ENCODE measurements at regions not wholly inside any gene's neighbourhood (a gene's known extent, or its start where the extent isn't known, plus 50 kb on each side); places are given as distances from the start of the nearest gene placed in this dataset.

- no peak for TF ChIP-seq CTCF (conservative IDR thresholded peaks at IDR 0.05; ENCODE audit: low read depth)
- DNase-seq (ENCODE audit: low spot score), result no peak
- CTCF ChIA-PET, result interaction anchor here (0.6 to 0.7 kb wide), 2 partner anchors 34 to 258 kb away, joined by 3 read pairs; no protein-coding TSS in a partner anchor
- POLR2A ChIA-PET (ENCODE audit: low non-redundant PET), result no interaction called here
- no peak overlapping the region for H3K27ac ChIP-seq
These were observed 95.7 kb upstream of the DLX2 start for GRCh38 chr2:172198361-172198760.

GRCh38 chr2:172198908-172199307 lies 96.2 kb upstream of the DLX2 start:
- peak overlapping the region; percentile 54 for H3K27ac ChIP-seq
- TF ChIP-seq CTCF (conservative IDR thresholded peaks at IDR 0.05; ENCODE audit: low read depth), result no peak
- ChIA-PET CTCF (interaction anchor here (0.6 to 0.7 kb wide), 2 partner anchors 33 to 257 kb away, joined by 3 read pairs; no protein-coding TSS in a partner anchor), POLR2A (ENCODE audit: low non-redundant PET) (no interaction called here)
- DNase-seq (ENCODE audit: low spot score), result no peak

- no peak for DNase-seq (ENCODE audit: low spot score)
- no peak overlapping the region for H3K27ac ChIP-seq
- ChIA-PET POLR2A (ENCODE audit: low non-redundant PET) (no interaction called here), CTCF (interaction anchor here (0.9 to 1.1 kb wide), 2 partner anchors 12 to 53 kb away, joined by 3 to 4 read pairs; no protein-coding TSS in a partner anchor)
- no peak for TF ChIP-seq CTCF (conservative IDR thresholded peaks at IDR 0.05; ENCODE audit: low read depth)
These were observed 97.9 kb upstream of the DLX2 start for GRCh38 chr2:172200495-172201085.

GRCh38 chr2:172204309-172204708 lies 101.6 kb upstream of the DLX2 start:
- CTCF ChIA-PET, result interaction anchor here (0.7 kb wide), 1 partner anchor 223 kb away, joined by 3 read pairs; no protein-coding TSS in a partner anchor
- no peak for DNase-seq (ENCODE audit: low spot score)

GRCh38 chr2:172204762-172205161 lies 102.1 kb upstream of the DLX2 start:
- CTCF ChIA-PET, result interaction anchor here (0.7 to 0.8 kb wide), 2 partner anchors 22 to 222 kb away, joined by 3 to 4 read pairs; no protein-coding TSS in a partner anchor

More at GRCh38 chr2:172204309-172204708, 101.6 kb upstream of the DLX2 start:
- no peak for TF ChIP-seq CTCF (conservative IDR thresholded peaks at IDR 0.05; ENCODE audit: low read depth)
- POLR2A ChIA-PET (ENCODE audit: low non-redundant PET), result no interaction called here
- H3K27ac ChIP-seq, result peak overlapping the region; percentile 25; the same call in 1 of the 2 replicates

GRCh38 chr2:172205292-172205691 lies 102.6 kb upstream of the DLX2 start:
- ChIA-PET CTCF (interaction anchor here (0.8 kb wide), 1 partner anchor 21 kb away, joined by 4 read pairs; no protein-coding TSS in a partner anchor), POLR2A (ENCODE audit: low non-redundant PET) (no interaction called here)
- H3K27ac ChIP-seq, result peak overlapping the region; percentile 25; the same call in 1 of the 2 replicates
- no peak for DNase-seq (ENCODE audit: low spot score)
- no peak for TF ChIP-seq CTCF (conservative IDR thresholded peaks at IDR 0.05; ENCODE audit: low read depth)

More at GRCh38 chr2:172204762-172205161, 102.1 kb upstream of the DLX2 start:
- H3K27ac ChIP-seq, result peak overlapping the region; percentile 25; the same call in 1 of the 2 replicates
- TF ChIP-seq CTCF (conservative IDR thresholded peaks at IDR 0.05; ENCODE audit: low read depth), result no peak
- DNase-seq (ENCODE audit: low spot score), result no peak
- POLR2A ChIA-PET (ENCODE audit: low non-redundant PET), result no interaction called here
